HL-60 (cell line): ENCODE measurements at regions not wholly inside any gene's neighbourhood (a gene's known extent, or its start where the extent isn't known, plus 50 kb on each side); places are given as distances from the start of the nearest gene placed in this dataset.

Experiments
- DNase-seq, 2 experiments: peaks; one replicate each; pipeline ENCODE4 v3.0.0-alpha.2; 2010 to 2020; ENCODE audit warnings: low read depth in 1 of 2, low spot score in 1 of 2
- H3K27ac ChIP-seq: fragments of 250-450 bp; sonication (Bioruptor Pico); replicated peaks from 2 replicates; pipeline ENCODE4 v1.5.1; 2020; ENCODE audit warnings: mild to moderate bottlenecking, moderate library complexity
- H3K27me3 ChIP-seq: fragments of 250-450 bp; sonication (Bioruptor Pico); 2 replicates; pipeline ENCODE4 v1.5.1; 2021; ENCODE audit warnings: mild to moderate bottlenecking, moderate library complexity; ENCODE audit not compliant: insufficient read depth, poor library complexity, severe bottlenecking
- H3K4me3 ChIP-seq: replicated peaks from 2 replicates; pipeline ENCODE4 v1.5.1; 2011; ENCODE audit warnings: mild to moderate bottlenecking, control low read depth, low read length; ENCODE audit not compliant: insufficient read depth
- CTCF ChIP-seq: IDR thresholded peaks from one replicate; pipeline ENCODE4 v1.5.1; 2011; ENCODE audit warnings: low read length, control low read depth, inconsistent platforms; ENCODE audit not compliant: insufficient read depth
- GABPA ChIP-seq: IDR thresholded peaks from 2 replicates; pipeline ENCODE4 v1.6.1; 2012; ENCODE audit warnings: low read depth
- POLR2AphosphoS5 ChIP-seq: IDR thresholded peaks from 2 replicates; pipeline ENCODE4 v1.6.1; 2012; ENCODE audit warnings: low read depth
- REST ChIP-seq: IDR thresholded peaks from 2 replicates; pipeline ENCODE4 v1.6.1; 2012; ENCODE audit warnings: low read depth; ENCODE audit not compliant: insufficient replicate concordance
- SPI1 ChIP-seq: IDR thresholded peaks from 2 replicates; pipeline ENCODE4 v1.6.1; 2012; ENCODE audit warnings: low read depth, mild to moderate bottlenecking, borderline replicate concordance

- Histone ChIP-seq H3K4me3 (no peak overlapping the region), H3K27me3 (no peaks in the 10 kb centered on the region), H3K27ac (no peak overlapping the region)
- DNase-seq, result no peak
- TF ChIP-seq GABPA (no peak), REST (no peak), CTCF (no peak), SPI1 (no peak), POLR2AphosphoS5 (no peak)
Measured at GRCh38 chr16:26275021-26275590, 583.3 kb downstream of the HS3ST4 start.

DNA sequence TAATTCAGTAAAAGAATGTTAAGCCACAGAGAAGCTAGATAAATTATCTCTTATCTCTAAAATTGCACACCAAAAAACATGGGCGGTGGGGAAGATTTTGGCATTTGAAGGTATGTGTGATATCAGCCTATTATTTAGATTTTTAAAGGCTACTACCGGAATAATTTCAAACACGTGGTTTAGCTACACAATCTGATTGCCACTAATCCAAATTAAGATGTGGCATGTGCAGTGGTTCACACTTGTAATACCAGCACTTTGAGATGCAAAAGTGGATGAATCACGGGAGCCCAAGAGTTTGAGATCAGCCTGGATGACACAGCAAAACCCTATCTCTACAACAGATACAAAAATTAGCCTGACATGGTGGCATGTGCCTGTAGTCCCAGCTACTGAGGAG lies 584.5 kb downstream of the HS3ST4 start:
- Histone ChIP-seq H3K27me3 (no peaks in the 10 kb centered on the region), H3K27ac (no peak overlapping the region), H3K4me3 (no peak overlapping the region)
- DNase-seq, result no peak
- TF ChIP-seq SPI1 (no peak), POLR2AphosphoS5 (no peak), REST (no peak), CTCF (no peak), GABPA (no peak)

- no peaks in the 10 kb centered on the region for H3K27me3 ChIP-seq
- DNase-seq, result no peak
- no peak overlapping the region for H3K27ac ChIP-seq
- no peak for TF ChIP-seq POLR2AphosphoS5
- TF ChIP-seq GABPA, result no peak
- TF ChIP-seq CTCF, result no peak
- no peak for TF ChIP-seq REST
- TF ChIP-seq SPI1, result no peak
- H3K4me3 ChIP-seq, result no peak overlapping the region
Measured at GRCh38 chr16:26281381-26282110, 589.8 kb downstream of the HS3ST4 start.
